CD4-positive, alpha-beta memory T cell (primary cell): ENCODE measurements at regions not wholly inside any gene's neighbourhood (a gene's known extent, or its start where the extent isn't known, plus 50 kb on each side); places are given as distances from the start of the nearest gene placed in this dataset.

Source experiments
- CTCF ChIA-PET: fragments of 350-600 bp; sonication (Branson Sonifier 250); formaldehyde crosslinking; loops from one replicate; lab custom pipeline; 2021; ENCODE audit warnings: inconsistent platforms; ENCODE audit not compliant: partially characterized antibody; lab: Charles Lee
- POLR2A ChIA-PET: fragments of 350-600 bp; sonication (Branson Sonifier 250); formaldehyde crosslinking; loops from one replicate; lab custom pipeline; 2021; ENCODE audit not compliant: partially characterized antibody; lab: Charles Lee
- DNase-seq, 5 donors: peaks; one replicate each; pipeline versions ENCODE4 v3.0.0 to v3.0.0-alpha.2; 2020 to 2022; ENCODE audit warnings: mixed read lengths in 1 of 5
- H3K27ac ChIP-seq: one replicate; pipeline ENCODE4 v1.7.0; 2013; ENCODE audit warnings: low read depth, low read length
- H3K27me3 ChIP-seq: 2 replicates; pipeline ENCODE4 v1.7.0; 2013; ENCODE audit warnings: mild to moderate bottlenecking, low read length, moderate library complexity; ENCODE audit not compliant: insufficient read depth
- H3K36me3 ChIP-seq: 2 replicates; pipeline ENCODE4 v1.7.0; 2013; ENCODE audit warnings: mild to moderate bottlenecking, low read length, moderate library complexity; ENCODE audit not compliant: insufficient read depth
- H3K4me1 ChIP-seq: 2 replicates; pipeline ENCODE4 v1.7.0; 2013; ENCODE audit warnings: mild to moderate bottlenecking, low read length, moderate library complexity; ENCODE audit not compliant: insufficient read depth
- H3K4me3 ChIP-seq, 2 donors: one replicate each; pipeline ENCODE4 v1.7.0; 2013; ENCODE audit warnings: low read length in 2 of 2, mild to moderate bottlenecking in 1 of 2
- H3K9me3 ChIP-seq, 2 donors: one replicate each; pipeline ENCODE4 v1.7.0; 2013; ENCODE audit warnings: low read length in 2 of 2, control low read depth in 1 of 2; ENCODE audit not compliant: control insufficient read depth in 1 of 2
- H3K27ac Mint-ChIP-seq, 7 donors: one replicate each; pipeline ENCODE4 v1.8.0; 2020 to 2021; ENCODE audit warnings: mixed read lengths in 7 of 7, mild to moderate bottlenecking in 6 of 7, inconsistent platforms in 3 of 7, moderate library complexity in 3 of 7
- H3K27me3 Mint-ChIP-seq, 2 donors: one replicate each; pipeline ENCODE4 v1.8.0; 2020 to 2021; ENCODE audit warnings: mixed read lengths in 2 of 2
- H3K36me3 Mint-ChIP-seq, 2 donors: one replicate each; pipeline ENCODE4 v1.8.0; 2020 to 2021; ENCODE audit warnings: mixed read lengths in 2 of 2, inconsistent platforms in 1 of 2, mild to moderate bottlenecking in 1 of 2
- H3K4me1 Mint-ChIP-seq, 4 donors: one replicate each; pipeline ENCODE4 v1.8.0; 2020 to 2021; ENCODE audit warnings: mixed read lengths in 4 of 4, mild to moderate bottlenecking in 1 of 4
- H3K4me3 Mint-ChIP-seq, 8 donors: one replicate each; pipeline ENCODE4 v1.8.0; 2020 to 2021; ENCODE audit warnings: mixed read lengths in 8 of 8, mild to moderate bottlenecking in 7 of 8, moderate library complexity in 6 of 8, inconsistent platforms in 3 of 8
- H3K9me3 Mint-ChIP-seq, 8 donors: one replicate each; pipeline ENCODE4 v1.8.0; 2020 to 2021; ENCODE audit warnings: mixed read lengths in 8 of 8, mild to moderate bottlenecking in 5 of 8, inconsistent platforms in 3 of 8, moderate library complexity in 1 of 8
- intact Hi-C: fragments of 100-400 bp; cut with micrococcal nuclease; formaldehyde crosslinking; loops from one replicate; pipeline ENCODE4 v1.15.1; 2023

DNA sequence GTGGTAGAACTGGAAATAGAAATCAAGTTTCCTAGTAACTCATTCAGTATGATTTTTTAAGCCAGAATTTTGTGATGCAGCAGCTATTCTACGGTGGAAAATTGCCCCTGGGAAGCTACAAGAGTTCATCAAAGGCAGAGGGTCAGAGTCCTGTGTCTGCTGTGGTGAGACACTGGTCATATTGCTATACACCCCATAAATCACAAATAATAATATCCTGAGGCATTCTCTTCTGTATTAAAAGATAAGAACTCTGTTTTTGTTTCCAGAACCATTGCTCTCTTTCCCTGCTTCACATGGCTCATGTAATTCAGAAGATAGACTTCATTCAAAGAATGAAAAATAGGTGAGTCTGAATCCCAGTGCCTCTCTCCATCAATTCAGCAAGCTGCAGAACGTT lies 188.8 kb upstream of the NOCT start:
- no peaks in the 10 kb centered on the region for H3K9me3 ChIP-seq
- H3K27me3 ChIP-seq: no peaks in the 10 kb centered on the region
- DNase-seq: no peak
- Mint-ChIP-seq H3K27me3 (peaks cover 0 to 2% of the 10 kb centered on the region in 2 donors), H3K27ac (no peak overlapping the region), H3K4me3 (no peak overlapping the region), H3K9me3 (no peaks in the 10 kb centered on the region), H3K4me1 (no peaks in the 10 kb centered on the region), H3K36me3 (no peaks in the 10 kb centered on the region)
- H3K36me3 ChIP-seq: no peaks in the 10 kb centered on the region
- H3K4me3 ChIP-seq: no peak overlapping the region
- H3K4me1 ChIP-seq: no peaks in the 10 kb centered on the region
- no peak overlapping the region for H3K27ac ChIP-seq
- intact Hi-C loops: no loop called here
- ChIA-PET POLR2A (no interaction called here), CTCF (no interaction called here)

DNA sequence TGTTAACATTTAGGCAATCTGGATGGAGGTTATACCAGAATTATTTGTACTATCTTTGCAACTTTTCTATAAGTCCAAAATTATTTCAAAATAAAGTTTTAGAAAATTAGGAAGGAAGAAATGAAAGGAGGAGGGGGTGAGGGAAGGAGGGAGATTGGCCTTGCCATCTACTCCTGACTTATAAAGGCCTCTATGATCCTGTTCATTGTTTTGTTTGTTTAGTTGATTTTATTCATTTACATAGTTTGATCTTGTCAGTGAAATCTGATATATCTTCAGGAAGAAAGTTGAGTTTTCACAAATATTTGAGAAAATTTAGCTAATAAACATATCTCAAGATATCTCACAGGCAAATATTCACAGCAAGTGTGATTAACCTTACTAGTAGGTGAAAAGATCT lies 189.3 kb upstream of the NOCT start:
- H3K36me3 Mint-ChIP-seq: no peaks in the 10 kb centered on the region

DNA sequence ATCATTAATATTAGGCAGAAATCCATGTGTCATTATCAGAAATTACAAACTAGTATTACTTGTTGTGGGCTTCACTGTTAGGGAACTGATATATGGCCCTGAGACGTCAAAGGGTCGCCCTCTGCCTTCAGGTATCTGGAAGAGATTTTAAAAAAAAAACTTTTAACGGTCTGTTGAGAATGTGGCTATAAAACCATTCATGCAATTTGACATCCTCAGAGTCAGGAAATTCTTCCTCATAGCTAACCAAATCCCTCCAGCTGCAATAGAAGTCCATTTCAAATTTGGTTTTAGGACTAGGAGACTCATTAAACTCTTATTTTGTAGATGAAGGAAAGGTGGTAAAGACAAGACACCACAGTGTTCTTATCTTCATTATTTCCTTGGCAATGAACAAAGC lies 194.2 kb upstream of the NOCT start:
- intact Hi-C loops: no loop called here
- Mint-ChIP-seq H3K4me1 (no peaks in the 10 kb centered on the region), H3K4me3 (no peak overlapping the region), H3K27me3 (peaks cover 1 to 4% of the 10 kb centered on the region in 2 donors), H3K27ac (no peak overlapping the region), H3K36me3 (no peaks in the 10 kb centered on the region), H3K9me3 (peaks cover 0 to 1% (median 0%) of the 10 kb centered on the region in 8 donors)
- ChIA-PET POLR2A (no interaction called here), CTCF (no interaction called here)
- Histone ChIP-seq H3K4me1 (no peaks in the 10 kb centered on the region), H3K27ac (no peak overlapping the region), H3K4me3 (no peak overlapping the region), H3K27me3 (no peaks in the 10 kb centered on the region), H3K9me3 (no peaks in the 10 kb centered on the region), H3K36me3 (no peaks in the 10 kb centered on the region)
- DNase-seq: no peak

More for the DNA sequence above, 189.3 kb upstream of the NOCT start:
- POLR2A ChIA-PET: no interaction called here
- Mint-ChIP-seq H3K27ac (no peak overlapping the region), H3K9me3 (no peaks in the 10 kb centered on the region), H3K4me1 (no peaks in the 10 kb centered on the region), H3K4me3 (no peak overlapping the region), H3K27me3 (peaks cover 0 to 2% of the 10 kb centered on the region in 2 donors)
- no peaks in the 10 kb centered on the region for H3K27me3 ChIP-seq
- no peak for DNase-seq
- intact Hi-C loops: no loop called here
- H3K4me1 ChIP-seq: no peaks in the 10 kb centered on the region
- no peak overlapping the region for H3K4me3 ChIP-seq
- H3K36me3 ChIP-seq: no peaks in the 10 kb centered on the region
- no peaks in the 10 kb centered on the region for H3K9me3 ChIP-seq
- CTCF ChIA-PET: no interaction called here
- no peak overlapping the region for H3K27ac ChIP-seq

DNA sequence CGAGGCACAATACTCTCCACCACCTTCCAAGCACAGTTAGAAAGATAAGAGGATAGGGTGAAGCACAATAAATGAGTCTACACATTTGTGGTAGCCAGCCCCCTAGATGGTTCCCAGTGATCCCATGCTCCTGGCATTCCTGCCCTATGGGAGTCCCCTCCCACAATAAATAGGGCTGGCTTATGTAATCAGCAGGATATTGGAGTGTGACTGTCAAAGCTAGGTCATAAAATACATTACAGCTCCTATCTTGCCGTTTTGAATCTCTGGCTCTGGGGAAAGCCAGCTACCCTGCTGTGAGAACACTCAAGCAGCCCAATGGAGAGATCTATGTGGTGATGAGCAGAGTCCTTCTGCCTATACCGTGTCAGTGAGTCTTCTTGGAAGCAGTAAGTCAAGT lies 198.7 kb upstream of the NOCT start:
- Mint-ChIP-seq H3K27ac (no peak overlapping the region), H3K4me1 (no peaks in the 10 kb centered on the region), H3K9me3 (peaks cover 0 to 4% (median 0%) of the 10 kb centered on the region in 8 donors), H3K4me3 (no peak overlapping the region), H3K27me3 (peaks cover 9% of the 10 kb centered on the region in 2 donors), H3K36me3 (no peaks in the 10 kb centered on the region)
- intact Hi-C loops: no loop called here
- CTCF ChIA-PET: no interaction called here
- POLR2A ChIA-PET: no interaction called here
- Histone ChIP-seq H3K27me3 (no peaks in the 10 kb centered on the region), H3K36me3 (no peaks in the 10 kb centered on the region), H3K4me3 (no peak overlapping the region), H3K9me3 (no peaks in the 10 kb centered on the region), H3K27ac (no peak overlapping the region), H3K4me1 (no peaks in the 10 kb centered on the region)
- no peak for DNase-seq

DNA sequence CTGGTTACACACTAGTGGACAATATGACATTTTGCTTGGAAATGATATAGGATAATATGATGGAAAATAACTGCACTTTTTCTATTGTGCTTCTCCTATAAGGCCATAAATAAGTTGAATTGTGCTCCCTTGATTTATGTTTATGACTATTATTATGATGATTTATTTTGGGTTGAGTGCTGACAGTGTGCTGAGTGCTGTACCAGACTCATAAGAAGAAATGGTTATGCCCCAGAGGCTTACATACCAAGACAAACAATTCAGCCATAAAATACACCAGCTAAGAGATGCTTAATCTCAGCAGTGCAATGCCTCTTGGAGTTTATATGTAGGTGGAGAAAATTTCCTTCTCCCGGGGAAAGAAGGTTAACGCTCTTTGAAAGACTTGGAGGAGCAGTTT lies 199.8 kb upstream of the NOCT start:
- Mint-ChIP-seq H3K4me3 (no peak overlapping the region), H3K27ac (no peak overlapping the region), H3K36me3 (no peaks in the 10 kb centered on the region), H3K27me3 (peaks cover 9 to 11% of the 10 kb centered on the region in 2 donors), H3K9me3 (peaks cover 0 to 8% (median 2%) of the 10 kb centered on the region in 8 donors), H3K4me1 (no peaks in the 10 kb centered on the region)
- POLR2A ChIA-PET: no interaction called here
- Histone ChIP-seq H3K4me1 (no peaks in the 10 kb centered on the region), H3K4me3 (no peak overlapping the region), H3K36me3 (no peaks in the 10 kb centered on the region), H3K9me3 (no peaks in the 10 kb centered on the region), H3K27me3 (no peaks in the 10 kb centered on the region), H3K27ac (no peak overlapping the region)
- CTCF ChIA-PET: no interaction called here
- intact Hi-C loops: no loop called here
- no peak for DNase-seq

DNA sequence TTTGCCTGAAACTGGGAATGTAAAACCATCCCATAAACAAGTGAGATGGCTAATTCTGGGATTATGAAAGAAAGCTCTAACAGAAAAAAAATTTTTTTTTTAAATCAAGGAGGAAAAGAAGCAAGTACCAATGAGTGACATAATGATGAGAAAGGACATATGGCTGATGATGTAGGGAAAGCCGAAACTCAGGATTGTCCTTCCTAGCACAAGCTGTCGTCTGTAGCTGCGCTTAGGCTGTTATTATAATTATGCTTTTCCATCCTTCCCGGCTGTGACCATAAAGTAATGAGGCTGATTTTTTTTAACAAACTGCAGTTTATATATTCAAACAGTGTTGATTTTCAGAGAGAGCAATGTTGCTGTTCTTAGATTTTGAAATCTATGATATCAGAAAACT lies 209.8 kb upstream of the NOCT start:
- Histone ChIP-seq H3K27ac (no peak overlapping the region), H3K9me3 (no peaks in the 10 kb centered on the region), H3K27me3 (peaks cover 5% of the 10 kb centered on the region), H3K4me1 (no peaks in the 10 kb centered on the region), H3K4me3 (no peak overlapping the region), H3K36me3 (no peaks in the 10 kb centered on the region)
- POLR2A ChIA-PET: no interaction called here
- H3K4me3 Mint-ChIP-seq: no peak overlapping the region
- intact Hi-C loops: no loop called here
- H3K27me3 Mint-ChIP-seq: peaks cover 9 to 17% of the 10 kb centered on the region in 2 donors
- H3K36me3 Mint-ChIP-seq: no peaks in the 10 kb centered on the region
- H3K27ac Mint-ChIP-seq: no peak overlapping the region
- H3K4me1 Mint-ChIP-seq: no peaks in the 10 kb centered on the region
- CTCF ChIA-PET: no interaction called here
- peaks cover 0 to 6% (median 0%) of the 10 kb centered on the region in 8 donors for H3K9me3 Mint-ChIP-seq
- DNase-seq: no peak

DNA sequence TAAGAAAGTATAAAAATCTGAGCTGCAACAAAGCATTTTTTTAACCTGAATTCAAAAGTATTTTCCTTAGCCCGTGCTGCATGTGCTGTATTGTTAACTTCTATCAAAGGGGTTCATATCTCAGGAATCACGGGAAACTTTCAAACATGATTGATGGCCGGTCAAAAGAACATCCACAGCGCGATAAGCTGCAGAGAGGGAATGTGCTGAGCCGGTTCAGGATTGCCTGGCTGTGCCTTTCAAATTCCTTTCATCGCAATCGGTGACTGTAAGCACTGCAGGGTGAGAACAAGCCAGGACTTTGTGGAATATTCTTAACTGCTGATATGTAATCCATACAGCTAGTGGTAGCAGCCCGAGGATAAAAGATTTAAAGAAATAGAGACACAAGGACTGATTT lies 210.9 kb upstream of the NOCT start:
- H3K27ac Mint-ChIP-seq: no peak overlapping the region
- CTCF ChIA-PET: no interaction called here
- H3K4me1 Mint-ChIP-seq: no peaks in the 10 kb centered on the region
- intact Hi-C loops: no loop called here
- Histone ChIP-seq H3K27ac (no peak overlapping the region), H3K4me3 (no peak overlapping the region), H3K27me3 (peaks cover 5% of the 10 kb centered on the region), H3K36me3 (no peaks in the 10 kb centered on the region), H3K9me3 (no peaks in the 10 kb centered on the region), H3K4me1 (no peaks in the 10 kb centered on the region)
- H3K27me3 Mint-ChIP-seq: peaks cover 9 to 17% of the 10 kb centered on the region in 2 donors
- DNase-seq: no peak
- peaks cover 0 to 6% (median 0%) of the 10 kb centered on the region in 8 donors for H3K9me3 Mint-ChIP-seq
- H3K36me3 Mint-ChIP-seq: no peaks in the 10 kb centered on the region
- H3K4me3 Mint-ChIP-seq: no peak overlapping the region
- POLR2A ChIA-PET: no interaction called here

DNA sequence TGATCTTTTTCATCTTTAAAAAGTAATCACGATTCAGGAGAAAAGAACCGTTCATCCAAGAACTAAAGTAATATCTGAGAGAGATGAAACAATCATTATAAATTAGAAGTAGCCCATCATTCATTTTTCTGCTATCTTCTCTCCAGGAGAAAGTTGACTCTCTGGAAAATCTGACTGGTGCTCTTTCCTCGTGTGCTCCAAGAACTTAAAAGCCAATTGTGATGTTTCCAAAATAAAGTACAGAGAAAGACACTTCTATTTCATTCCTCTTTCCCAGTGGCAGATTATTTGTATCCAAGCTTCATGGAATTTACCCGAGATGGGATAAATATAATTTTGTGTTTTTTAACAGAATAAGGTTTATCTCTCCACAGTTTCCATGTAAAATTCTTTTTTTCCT lies 212.5 kb upstream of the NOCT start:
- ChIA-PET CTCF (no interaction called here), POLR2A (no interaction called here)
- no peak overlapping the region for H3K27ac Mint-ChIP-seq

More for the DNA sequence above, 212.5 kb upstream of the NOCT start:
- no peak for DNase-seq
- Mint-ChIP-seq H3K36me3 (no peaks in the 10 kb centered on the region), H3K9me3 (peaks cover 0 to 3% (median 0%) of the 10 kb centered on the region in 8 donors), H3K4me3 (no peak overlapping the region), H3K27me3 (peaks cover 9 to 17% of the 10 kb centered on the region in 2 donors), H3K4me1 (no peaks in the 10 kb centered on the region)
- H3K4me1 ChIP-seq: no peaks in the 10 kb centered on the region
- peaks cover 5% of the 10 kb centered on the region for H3K27me3 ChIP-seq
- H3K9me3 ChIP-seq: no peaks in the 10 kb centered on the region
- H3K27ac ChIP-seq: no peak overlapping the region
- intact Hi-C loops: no loop called here
- H3K4me3 ChIP-seq: no peak overlapping the region
- no peaks in the 10 kb centered on the region for H3K36me3 ChIP-seq
